Activated naive CD8-positive, alpha-beta T cell (primary cell): ENCODE measurements at regions not wholly inside any gene's neighbourhood (a gene's known extent, or its start where the extent isn't known, plus 50 kb on each side); places are given as distances from the start of the nearest gene placed in this dataset.
"Not testable (repeated sequence)": the region's sequence is repeated elsewhere in the genome, so short reads cannot be mapped to it uniquely, and the experiment has no call there.

ENCODE experiments used
- H3K27ac Mint-ChIP-seq: one replicate; pipeline ENCODE4 v1.8.0; 2021; ENCODE audit warnings: mixed read lengths
- H3K27me3 Mint-ChIP-seq: one replicate; pipeline ENCODE4 v1.8.0; 2021; ENCODE audit warnings: mixed read lengths
- H3K36me3 Mint-ChIP-seq: one replicate; pipeline ENCODE4 v1.8.0; 2021; ENCODE audit warnings: mixed read lengths
- H3K4me1 Mint-ChIP-seq: one replicate; pipeline ENCODE4 v1.8.0; 2021; ENCODE audit warnings: low read depth, mixed read lengths
- H3K4me3 Mint-ChIP-seq: one replicate; pipeline ENCODE4 v1.8.0; 2021; ENCODE audit warnings: mild to moderate bottlenecking, mixed read lengths
- H3K9me3 Mint-ChIP-seq: one replicate; pipeline ENCODE4 v1.8.0; 2021; ENCODE audit warnings: low read depth, mixed read lengths

DNA sequence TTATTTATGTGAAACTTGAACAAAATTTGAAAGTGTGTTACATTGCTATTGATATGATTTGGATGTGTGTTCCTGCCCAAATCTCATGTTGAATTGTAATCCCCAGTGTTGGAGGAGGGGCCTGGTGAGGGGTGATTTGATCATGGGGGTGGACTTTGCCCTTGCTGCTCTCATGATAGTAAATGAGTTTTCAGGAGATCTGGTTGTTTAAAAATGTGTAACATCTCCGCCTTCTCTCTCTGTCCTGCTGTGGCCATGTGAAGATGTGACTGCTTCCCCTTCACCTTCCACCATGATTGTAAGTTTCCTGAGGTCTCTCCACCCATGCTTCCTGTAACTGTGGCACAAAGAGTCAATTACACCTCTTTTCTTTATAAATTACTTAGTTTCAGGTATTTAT lies 1731.0 kb downstream of the SLITRK5 start:
- Mint-ChIP-seq H3K4me1 (no peaks in the 10 kb centered on the region), H3K27ac (no peak overlapping the region), H3K36me3 (no peaks in the 10 kb centered on the region), H3K27me3 (no peaks in the 10 kb centered on the region), H3K4me3 (no peak overlapping the region), H3K9me3 (peaks cover 11% of the 10 kb centered on the region)

DNA sequence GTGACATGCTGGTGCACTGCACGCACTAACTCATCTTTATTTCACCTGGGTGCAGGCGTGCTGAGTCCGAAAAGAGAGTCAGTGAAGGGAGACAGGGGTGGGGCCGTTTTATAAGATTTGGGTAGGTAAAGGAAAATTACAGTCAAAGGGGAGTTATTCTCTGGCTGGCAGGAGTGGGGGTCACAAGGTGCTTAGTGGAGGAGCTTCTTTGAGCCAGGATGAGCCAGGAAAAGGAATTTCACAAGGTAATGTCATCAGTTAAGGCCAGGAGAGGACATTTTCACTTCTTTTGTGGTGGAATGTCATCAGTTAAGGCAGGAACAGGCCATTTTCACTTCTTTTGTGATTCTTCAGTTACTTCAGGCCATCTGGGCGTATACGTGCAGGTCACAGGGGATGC lies 1734.9 kb downstream of the SLITRK5 start:
- not testable (repeated sequence) for H3K4me3 Mint-ChIP-seq, H3K36me3 Mint-ChIP-seq, H3K27ac Mint-ChIP-seq, H3K27me3 Mint-ChIP-seq, H3K4me1 Mint-ChIP-seq
- peaks cover 11% of the 10 kb centered on the region for H3K9me3 Mint-ChIP-seq

DNA sequence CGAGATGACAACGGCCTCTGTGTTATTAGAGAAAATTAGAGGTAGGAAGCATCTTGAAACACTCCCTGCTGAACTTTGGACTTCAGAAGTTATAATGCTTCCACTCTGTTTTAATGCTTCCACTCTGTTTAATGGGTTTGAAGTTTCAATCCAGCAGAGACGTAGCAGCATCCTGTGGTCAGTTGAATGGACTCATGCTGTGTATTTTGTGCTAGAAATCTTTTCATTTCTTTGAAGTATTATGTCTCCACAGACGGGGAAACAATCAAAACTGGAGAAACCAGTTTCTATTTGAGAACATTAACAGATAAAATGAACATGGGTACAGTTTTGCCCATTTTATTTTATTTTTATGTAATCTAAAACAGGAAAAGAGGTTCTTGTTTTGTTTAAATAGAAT lies 1736.2 kb downstream of the SLITRK5 start:
- H3K4me3 Mint-ChIP-seq = no peak overlapping the region
- H3K27ac Mint-ChIP-seq = no peak overlapping the region
- H3K4me1 Mint-ChIP-seq = no peaks in the 10 kb centered on the region
- H3K36me3 Mint-ChIP-seq = no peaks in the 10 kb centered on the region
- peaks cover 4% of the 10 kb centered on the region for H3K9me3 Mint-ChIP-seq
- H3K27me3 Mint-ChIP-seq = no peaks in the 10 kb centered on the region

DNA sequence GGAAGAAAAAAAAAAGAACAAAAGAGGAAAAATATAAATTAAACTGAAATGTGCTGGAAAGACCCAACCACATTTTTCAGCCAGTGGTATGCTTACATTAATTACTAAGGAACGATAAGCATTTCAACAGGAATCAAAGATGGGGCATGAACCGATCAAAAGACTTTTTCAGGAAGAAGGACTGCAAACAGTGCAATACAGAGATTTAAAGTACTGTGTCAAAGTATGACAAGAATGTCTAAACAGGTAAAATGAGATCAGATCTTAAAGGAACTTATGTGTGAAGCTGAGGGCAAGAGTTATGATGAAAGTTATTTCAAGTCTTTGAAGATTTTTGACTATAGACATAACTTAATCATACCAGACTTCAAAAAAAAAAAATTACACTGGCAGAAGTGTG lies 1761.8 kb downstream of the SLITRK5 start:
- H3K27me3 Mint-ChIP-seq = no peaks in the 10 kb centered on the region
- no peak overlapping the region for H3K4me3 Mint-ChIP-seq
- peaks cover 8% of the 10 kb centered on the region for H3K9me3 Mint-ChIP-seq
- no peak overlapping the region for H3K27ac Mint-ChIP-seq
- no peaks in the 10 kb centered on the region for H3K4me1 Mint-ChIP-seq
- no peaks in the 10 kb centered on the region for H3K36me3 Mint-ChIP-seq

DNA sequence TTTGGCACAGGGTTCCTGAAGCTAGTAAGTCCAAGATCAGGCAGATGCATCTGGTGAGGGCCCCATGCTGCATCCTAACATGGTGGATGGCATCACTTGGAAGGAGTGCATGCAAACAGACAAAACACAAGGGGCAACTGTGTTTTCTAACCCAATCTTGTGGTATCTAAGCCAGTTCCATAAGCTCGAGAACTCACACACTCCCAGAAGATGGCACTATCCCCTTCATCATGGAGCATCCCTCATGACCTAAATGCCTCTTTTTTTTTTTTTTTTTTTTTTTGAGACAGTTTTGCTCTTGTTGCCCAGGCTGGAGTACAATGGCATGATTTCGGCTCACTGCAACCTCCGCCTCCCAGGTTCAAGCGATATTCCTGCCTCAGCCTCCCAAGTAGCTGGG lies 1763.5 kb downstream of the SLITRK5 start:
- not testable (repeated sequence) for H3K27ac Mint-ChIP-seq, H3K36me3 Mint-ChIP-seq, H3K4me3 Mint-ChIP-seq, H3K4me1 Mint-ChIP-seq, H3K27me3 Mint-ChIP-seq, H3K9me3 Mint-ChIP-seq

DNA sequence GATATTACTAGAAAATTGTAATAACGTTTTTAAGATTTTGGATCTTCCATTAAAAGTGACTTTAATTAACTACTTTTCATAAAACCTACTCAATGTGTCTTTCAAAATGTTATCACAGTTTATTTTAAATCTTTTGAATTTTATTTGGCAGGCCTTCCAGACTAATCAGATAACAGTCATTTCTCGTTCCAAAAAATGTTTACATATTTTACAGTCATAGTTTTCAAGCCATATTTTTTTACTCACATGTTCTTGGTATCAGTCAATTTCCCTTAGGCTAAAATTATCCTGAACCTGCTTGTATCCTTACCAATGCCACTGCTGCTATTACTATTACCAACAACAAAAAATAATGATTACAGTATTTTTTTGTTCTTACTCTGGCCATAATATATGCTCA lies 1783.5 kb downstream of the SLITRK5 start:
- no peak overlapping the region for H3K4me3 Mint-ChIP-seq
- no peak overlapping the region for H3K27ac Mint-ChIP-seq
- H3K9me3 Mint-ChIP-seq = no peaks in the 10 kb centered on the region
- no peaks in the 10 kb centered on the region for H3K27me3 Mint-ChIP-seq
- H3K36me3 Mint-ChIP-seq = no peaks in the 10 kb centered on the region
- H3K4me1 Mint-ChIP-seq = no peaks in the 10 kb centered on the region

DNA sequence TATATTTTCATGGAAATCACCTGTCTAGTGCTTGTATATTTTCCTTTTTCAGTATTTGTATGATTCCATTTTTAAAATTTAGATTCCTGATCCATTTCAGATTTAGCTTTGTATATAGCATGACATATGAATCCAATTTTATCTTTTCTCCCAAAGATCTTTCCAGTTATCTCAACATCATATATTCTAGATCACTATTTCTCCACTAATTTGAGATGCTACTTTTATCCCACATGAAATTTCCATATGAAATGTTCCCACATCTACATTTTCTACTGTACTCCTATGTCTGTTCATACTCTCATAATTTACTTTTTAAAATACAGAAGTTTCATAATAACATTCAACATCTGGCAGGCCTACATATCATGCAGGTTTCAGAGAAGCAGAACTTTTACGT lies 1784.1 kb downstream of the SLITRK5 start:
- H3K9me3 Mint-ChIP-seq = no peaks in the 10 kb centered on the region
- H3K27ac Mint-ChIP-seq = no peak overlapping the region
- no peaks in the 10 kb centered on the region for H3K27me3 Mint-ChIP-seq
- H3K36me3 Mint-ChIP-seq = no peaks in the 10 kb centered on the region
- no peaks in the 10 kb centered on the region for H3K4me1 Mint-ChIP-seq
- H3K4me3 Mint-ChIP-seq = no peak overlapping the region

DNA sequence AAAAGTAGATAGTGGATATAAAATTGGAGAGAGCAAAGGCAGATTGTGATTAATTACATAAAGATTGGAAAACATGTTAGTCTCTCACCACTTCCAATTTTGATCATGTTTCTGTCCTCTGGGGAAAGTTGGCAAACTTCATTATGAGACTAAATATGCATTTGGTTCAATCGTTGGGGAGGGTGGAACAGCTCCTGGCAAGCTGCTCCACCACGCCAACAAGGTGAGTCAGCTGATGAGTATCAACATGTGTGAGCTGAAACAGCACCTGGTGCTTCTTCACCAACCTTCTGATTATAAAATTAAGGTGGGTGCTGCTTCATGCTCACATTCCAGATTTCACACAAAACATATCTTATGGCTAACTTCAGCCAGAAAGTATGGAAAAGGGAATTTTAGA lies 1784.6 kb downstream of the SLITRK5 start:
- no peak overlapping the region for H3K4me3 Mint-ChIP-seq
- no peaks in the 10 kb centered on the region for H3K9me3 Mint-ChIP-seq
- H3K36me3 Mint-ChIP-seq = no peaks in the 10 kb centered on the region
- no peak overlapping the region for H3K27ac Mint-ChIP-seq
- H3K4me1 Mint-ChIP-seq = no peaks in the 10 kb centered on the region
- H3K27me3 Mint-ChIP-seq = no peaks in the 10 kb centered on the region

DNA sequence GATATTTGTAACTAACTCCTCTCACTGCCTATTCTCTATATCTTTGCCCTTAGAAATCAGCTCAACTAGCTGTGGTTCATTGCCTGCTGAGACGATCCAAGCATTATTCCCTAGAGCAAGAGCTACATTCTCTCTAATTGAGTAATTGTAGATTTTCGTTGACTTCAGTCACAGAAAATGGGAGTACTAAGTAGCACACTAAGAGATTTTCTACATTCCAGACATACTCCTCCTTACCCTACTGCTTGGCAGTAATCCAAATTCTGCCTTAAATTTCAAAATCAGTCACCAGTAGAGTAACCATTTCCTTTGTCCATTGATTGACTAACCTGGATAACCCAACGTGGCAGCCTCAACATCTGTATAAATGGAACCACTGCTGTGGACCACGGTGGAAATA lies 1786.8 kb downstream of the SLITRK5 start:
- no peaks in the 10 kb centered on the region for H3K4me1 Mint-ChIP-seq
- no peaks in the 10 kb centered on the region for H3K27me3 Mint-ChIP-seq
- no peak overlapping the region for H3K27ac Mint-ChIP-seq
- no peaks in the 10 kb centered on the region for H3K9me3 Mint-ChIP-seq
- H3K4me3 Mint-ChIP-seq = no peak overlapping the region
- H3K36me3 Mint-ChIP-seq = no peaks in the 10 kb centered on the region

DNA sequence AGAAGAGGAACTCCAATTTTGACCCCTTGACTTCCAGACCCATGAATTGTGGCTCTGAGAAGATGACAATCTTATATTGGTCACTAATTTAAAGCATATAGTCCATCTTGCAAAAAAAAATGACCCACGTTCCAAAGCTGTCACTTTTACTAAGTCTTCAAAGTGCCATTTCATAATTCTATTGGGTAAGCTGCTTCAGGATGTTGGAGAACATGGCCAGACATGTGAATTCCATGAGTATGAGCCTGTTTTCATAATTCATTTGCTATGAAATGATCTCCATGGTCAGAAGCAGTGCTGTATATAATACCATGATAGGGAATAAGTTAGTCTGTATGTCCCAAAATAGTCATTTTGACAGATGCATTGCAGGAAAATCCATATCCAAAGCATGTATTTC lies 1787.3 kb downstream of the SLITRK5 start:
- H3K9me3 Mint-ChIP-seq = no peaks in the 10 kb centered on the region
- no peaks in the 10 kb centered on the region for H3K36me3 Mint-ChIP-seq
- no peaks in the 10 kb centered on the region for H3K27me3 Mint-ChIP-seq
- no peak overlapping the region for H3K4me3 Mint-ChIP-seq
- no peaks in the 10 kb centered on the region for H3K4me1 Mint-ChIP-seq
- no peak overlapping the region for H3K27ac Mint-ChIP-seq

DNA sequence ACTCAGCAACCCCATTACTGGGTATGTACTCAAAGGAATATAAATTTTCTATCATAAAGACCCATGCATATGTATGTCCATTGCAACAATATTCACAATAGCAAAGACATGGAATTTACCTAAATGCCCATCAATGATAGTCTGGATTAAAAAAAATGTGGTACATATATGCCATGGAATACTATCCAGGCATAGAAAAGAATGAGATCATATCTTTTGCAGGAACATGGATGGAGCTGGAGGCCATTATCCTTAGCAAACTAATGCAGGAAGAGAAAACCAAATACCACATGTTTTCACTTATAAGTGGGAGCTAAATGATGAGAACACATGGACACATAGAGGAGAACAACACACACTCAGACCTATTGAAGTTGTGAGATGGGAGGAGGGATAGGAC lies 1789.7 kb downstream of the SLITRK5 start:
- not testable (repeated sequence) for H3K27ac Mint-ChIP-seq, H3K4me3 Mint-ChIP-seq, H3K9me3 Mint-ChIP-seq, H3K36me3 Mint-ChIP-seq, H3K4me1 Mint-ChIP-seq, H3K27me3 Mint-ChIP-seq

DNA sequence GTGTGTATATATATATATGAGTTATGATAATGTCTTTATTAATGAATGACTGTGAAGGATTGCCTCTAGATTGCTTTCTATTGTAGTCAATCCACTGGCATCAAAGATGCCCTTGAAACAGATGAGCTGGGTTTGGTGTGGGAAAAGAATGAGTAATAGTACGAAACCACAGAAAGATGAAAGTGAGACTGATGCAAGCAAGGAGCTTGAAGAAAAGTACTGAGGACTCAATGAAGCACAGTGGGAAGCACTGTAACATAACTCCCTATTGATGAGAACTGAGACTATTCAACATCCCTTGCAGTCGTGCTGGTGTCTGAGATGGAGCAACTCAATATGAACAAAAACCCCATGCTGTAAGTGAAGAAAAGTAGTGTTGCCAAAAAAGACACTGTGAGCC lies 1794.2 kb downstream of the SLITRK5 start:
- H3K27ac Mint-ChIP-seq = no peak overlapping the region
- H3K4me3 Mint-ChIP-seq = no peak overlapping the region
- no peaks in the 10 kb centered on the region for H3K27me3 Mint-ChIP-seq
- H3K36me3 Mint-ChIP-seq = no peaks in the 10 kb centered on the region
- H3K4me1 Mint-ChIP-seq = no peaks in the 10 kb centered on the region
- no peaks in the 10 kb centered on the region for H3K9me3 Mint-ChIP-seq

DNA sequence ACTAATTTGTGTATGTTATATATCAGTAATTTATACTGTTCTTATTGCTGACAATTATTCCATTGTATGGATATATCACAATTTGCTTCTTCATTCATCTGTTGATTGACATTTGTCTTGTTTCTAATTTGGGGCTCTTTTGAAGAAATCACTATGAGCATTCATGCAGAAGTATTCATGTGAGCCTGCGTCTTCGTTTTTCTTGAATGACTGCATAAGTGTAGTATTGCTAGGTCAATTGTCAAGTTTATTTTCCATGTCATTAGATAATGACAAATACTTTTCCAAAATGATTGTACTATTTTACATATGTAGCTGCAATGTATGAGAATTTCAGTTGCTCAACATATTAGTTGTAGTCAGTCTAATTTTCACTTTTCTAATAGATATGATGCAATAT lies 1796.9 kb downstream of the SLITRK5 start:
- Mint-ChIP-seq H3K9me3 (no peaks in the 10 kb centered on the region), H3K27ac (no peak overlapping the region), H3K4me1 (no peaks in the 10 kb centered on the region), H3K27me3 (no peaks in the 10 kb centered on the region), H3K4me3 (no peak overlapping the region), H3K36me3 (no peaks in the 10 kb centered on the region)

DNA sequence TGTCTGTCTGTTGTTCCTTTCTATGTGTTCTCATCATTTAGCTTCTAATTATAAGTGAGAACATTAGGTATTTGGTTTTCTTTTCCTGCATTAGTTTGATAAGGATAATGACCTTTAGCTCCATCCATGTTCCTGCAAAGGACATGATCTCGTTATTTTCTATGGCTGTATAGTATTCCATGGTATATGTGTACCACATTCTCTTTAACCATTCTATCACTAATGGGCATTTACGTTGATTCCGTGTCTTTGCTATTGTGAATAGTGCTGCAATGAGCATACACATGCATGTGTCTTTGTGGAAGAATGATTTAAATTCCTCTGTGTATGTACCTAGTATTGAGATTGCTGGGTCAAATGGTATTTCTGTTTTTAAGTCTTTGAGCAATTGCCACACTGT lies 1799.7 kb downstream of the SLITRK5 start:
- Mint-ChIP-seq H3K27ac (no peak overlapping the region), H3K36me3 (no peaks in the 10 kb centered on the region), H3K4me1 (no peaks in the 10 kb centered on the region), H3K9me3 (peaks cover 20% of the 10 kb centered on the region), H3K4me3 (no peak overlapping the region), H3K27me3 (no peaks in the 10 kb centered on the region)

DNA sequence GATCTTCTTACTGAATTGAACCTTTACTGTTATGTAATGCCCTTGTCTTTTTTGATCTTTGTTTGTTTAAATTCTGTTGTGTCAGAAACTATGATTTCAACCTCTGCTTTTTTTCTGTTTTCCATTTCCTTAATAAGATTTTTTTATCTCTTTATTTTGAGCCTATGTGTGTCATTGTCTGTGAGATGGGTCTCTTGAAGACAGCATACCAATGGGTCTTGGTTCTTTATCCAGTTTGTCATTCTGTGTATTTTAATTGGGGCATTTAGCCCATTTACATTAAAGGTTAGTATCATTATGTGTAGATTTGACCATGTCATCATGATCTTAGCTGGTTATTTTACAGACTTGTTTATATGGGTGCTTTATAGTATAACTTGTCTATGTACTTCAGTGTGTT lies 1803.3 kb downstream of the SLITRK5 start:
- no peaks in the 10 kb centered on the region for H3K4me1 Mint-ChIP-seq
- no peak overlapping the region for H3K27ac Mint-ChIP-seq
- H3K27me3 Mint-ChIP-seq = no peaks in the 10 kb centered on the region
- no peak overlapping the region for H3K4me3 Mint-ChIP-seq
- no peaks in the 10 kb centered on the region for H3K36me3 Mint-ChIP-seq
- peaks cover 23% of the 10 kb centered on the region for H3K9me3 Mint-ChIP-seq

DNA sequence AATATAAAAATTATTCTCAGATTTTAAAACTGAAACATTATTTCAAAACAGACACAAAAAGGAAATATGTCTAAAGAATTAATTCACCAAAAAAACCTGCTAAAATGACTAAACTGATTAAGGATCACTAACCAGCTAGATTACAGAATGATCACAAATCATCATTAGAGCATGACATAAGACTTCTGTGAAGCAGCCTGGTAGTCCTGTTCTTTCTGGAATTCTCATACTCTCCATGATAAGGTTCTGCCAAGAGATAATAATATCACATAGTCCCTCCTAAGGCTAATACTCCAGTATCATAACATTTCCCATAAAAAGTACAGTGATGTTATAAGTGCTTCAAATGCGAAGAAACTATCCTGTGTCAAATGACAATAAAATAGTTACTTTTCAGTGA lies 1814.9 kb downstream of the SLITRK5 start:
- H3K27me3 Mint-ChIP-seq = no peaks in the 10 kb centered on the region
- no peak overlapping the region for H3K27ac Mint-ChIP-seq
- H3K36me3 Mint-ChIP-seq = no peaks in the 10 kb centered on the region
- no peak overlapping the region for H3K4me3 Mint-ChIP-seq
- H3K9me3 Mint-ChIP-seq = peaks cover 5% of the 10 kb centered on the region
- H3K4me1 Mint-ChIP-seq = no peaks in the 10 kb centered on the region

DNA sequence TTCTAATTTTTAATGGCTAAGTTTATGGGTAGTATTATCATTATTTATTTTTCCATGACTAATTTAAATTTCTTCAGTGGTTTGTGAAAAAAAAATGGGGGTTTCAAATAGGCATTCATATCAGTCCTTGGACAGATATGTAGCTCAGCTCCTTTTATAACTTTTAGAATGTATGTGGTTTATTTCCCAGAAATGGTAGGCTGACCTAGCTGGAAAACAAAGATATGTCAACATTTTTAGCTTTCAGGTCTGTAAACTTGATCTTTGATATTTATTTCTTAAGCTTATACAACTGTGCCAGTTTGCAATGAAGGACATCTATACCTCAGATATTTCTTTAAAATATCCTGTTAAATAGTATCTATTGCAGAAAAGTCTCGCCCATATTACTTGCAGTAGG lies 1815.5 kb downstream of the SLITRK5 start:
- peaks cover 5% of the 10 kb centered on the region for H3K9me3 Mint-ChIP-seq
- no peak overlapping the region for H3K4me3 Mint-ChIP-seq
- no peaks in the 10 kb centered on the region for H3K36me3 Mint-ChIP-seq
- H3K4me1 Mint-ChIP-seq = no peaks in the 10 kb centered on the region
- H3K27ac Mint-ChIP-seq = no peak overlapping the region
- H3K27me3 Mint-ChIP-seq = no peaks in the 10 kb centered on the region
